Transverse colon (tissue), 4 donors: ENCODE measurements at regions not wholly inside any gene's neighbourhood (a gene's known extent, or its start where the extent isn't known, plus 50 kb on each side); places are given as distances from the start of the nearest gene placed in this dataset.

Experiments
- DNase-seq: peaks from one replicate; pipeline ENCODE4 v3.0.0-alpha.2; 2019
- H3K27ac ChIP-seq, 4 donors: fragments of 200-600 bp; sonication (generic); 2 replicates each; pipeline ENCODE4 v1.5.1; 2016 to 2018; ENCODE audit warnings: inconsistent platforms in 4 of 4
- H3K27me3 ChIP-seq: fragments of 200-600 bp; sonication (generic); 2 replicates; pipeline ENCODE4 v1.5.1; 2017; ENCODE audit warnings: inconsistent platforms
- H3K36me3 ChIP-seq, 4 donors: fragments of 200-600 bp; sonication (generic); 2 replicates each; pipeline ENCODE4 v1.5.1; 2017 to 2019; ENCODE audit warnings: inconsistent platforms in 4 of 4
- H3K4me1 ChIP-seq, 4 donors: fragments of 200-600 bp; sonication (generic); 2 replicates each; pipeline ENCODE4 v1.5.1; 2017 to 2020; ENCODE audit warnings: inconsistent platforms in 4 of 4
- H3K4me3 ChIP-seq, 4 donors: fragments of 200-600 bp; sonication (generic); 1 replicate in 1 of 4; 2 replicates in 3 of 4; pipeline versions ENCODE4 v1.5.1 to v1.6.1; 2017 to 2019; ENCODE audit warnings: inconsistent platforms in 4 of 4
- H3K9me3 ChIP-seq, 2 donors: fragments of 200-600 bp; sonication (generic); 2 replicates each; pipeline ENCODE4 v1.5.1; 2017 to 2019; ENCODE audit warnings: inconsistent platforms in 2 of 2
- EP300 ChIP-seq: sonication (generic); formaldehyde crosslinking; IDR thresholded peaks from one replicate; pipeline ENCODE4 v1.6.1; 2017; ENCODE audit warnings: antibody characterized with exemption, low read depth
- POLR2A ChIP-seq: fragments of 450-650 bp; IDR thresholded peaks from one replicate; pipeline ENCODE4 v1.6.1; 2016; ENCODE audit warnings: antibody characterized with exemption, mild to moderate bottlenecking, moderate library complexity
- POLR2AphosphoS5 ChIP-seq, 3 donors: sonication (generic); formaldehyde crosslinking; IDR thresholded peaks; one replicate each; pipeline ENCODE4 v1.6.1; 2016; ENCODE audit warnings: antibody characterized with exemption in 3 of 3
- WGBS, 2 donors: methylation state at CpG; one replicate each; pipeline ENCODE4 v1.1.5; 2018; ENCODE audit warnings: low coverage in 1 of 2; 5-methylcytosine and 5-hydroxymethylcytosine counted together
- in situ Hi-C, 4 donors: fragments of 200-750 bp; cut with MboI; loops; one replicate each; pipeline versions ENCODE4 v1.15.0 to v1.15.1; 2017; ENCODE audit warnings: low sequenced_read_pairs in 3 of 4, low pct_ligation_motif_present in 1 of 4, low pct_unique_long_range_greater_than_20kb in 1 of 4
- intact Hi-C: fragments of 100-400 bp; cut with DNase I; formaldehyde crosslinking; loops from one replicate; pipeline ENCODE4 v1.15.1; 2023; ENCODE audit warnings: low total_unique reads
- TF ChIP-seq, protein P1 (sequence below), 5 experiments: fragments of 200-600 bp in 3 of 5; fragments of 450-650 bp in 2 of 5; sonication (generic) in 3 of 5; IDR thresholded peaks; 1 replicate in 2 of 5; 2 replicates in 3 of 5; pipeline ENCODE4 v1.5.1; 2016 to 2017; ENCODE audit warnings: antibody characterized with exemption in 5 of 5, inconsistent platforms in 3 of 5, mild to moderate bottlenecking in 2 of 5, moderate library complexity in 1 of 5

- in situ Hi-C loops = no loop called here
- H3K27ac ChIP-seq = no peak overlapping the region
- TF ChIP-seq POLR2A = no peak
- no peaks in the 10 kb centered on the region for H3K36me3 ChIP-seq
- intact Hi-C loops = no loop called here
- H3K9me3 ChIP-seq = no peaks in the 10 kb centered on the region
- H3K4me1 ChIP-seq = no peaks in the 10 kb centered on the region
- no peak for DNase-seq
- H3K27me3 ChIP-seq = peaks cover 13% of the 10 kb centered on the region
- 69 to 82% methylated on average over 4 to 7 of the region's 7 CpGs for WGBS, 2 donors
- H3K4me3 ChIP-seq = no peak overlapping the region
Observed at GRCh38 chr20:24095756-24096155, 107.2 kb upstream of the GGTLC1 start.

DNA sequence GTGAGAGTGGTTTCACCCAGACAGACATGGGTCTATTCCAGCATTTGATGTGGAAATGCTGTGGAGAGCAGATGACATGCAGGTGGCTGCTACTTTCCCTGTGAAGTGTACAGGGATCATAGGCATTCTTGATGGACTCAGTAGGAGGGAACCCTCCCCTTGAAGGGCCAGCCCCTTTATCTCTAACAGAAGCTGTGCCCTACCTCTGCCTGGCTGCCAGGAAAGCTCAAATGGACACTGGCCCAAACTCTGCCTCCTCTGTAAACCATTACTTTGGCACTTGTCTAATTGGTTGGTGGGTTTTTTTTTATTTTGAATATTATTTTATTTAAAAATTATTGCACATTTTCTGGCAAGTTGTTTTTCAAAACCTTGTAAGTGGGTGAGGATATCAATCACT lies 106.7 kb upstream of the GGTLC1 start:
- no peak overlapping the region for H3K4me3 ChIP-seq
- no peaks in the 10 kb centered on the region for H3K9me3 ChIP-seq
- intact Hi-C loops = no loop called here
- no peaks in the 10 kb centered on the region for H3K4me1 ChIP-seq
- no peak overlapping the region for H3K27ac ChIP-seq
- H3K36me3 ChIP-seq = no peaks in the 10 kb centered on the region
- in situ Hi-C loops = no loop called here
- peaks cover 13% of the 10 kb centered on the region for H3K27me3 ChIP-seq
- DNase-seq = no peak
- no peak for TF ChIP-seq POLR2A

GRCh38 chr20:24089576-24089975 lies 101.0 kb upstream of the GGTLC1 start:
- Histone ChIP-seq H3K4me3 (no peak overlapping the region), H3K4me1 (no peaks in the 10 kb centered on the region), H3K9me3 (no peaks in the 10 kb centered on the region), H3K27ac (no peak overlapping the region), H3K36me3 (no peaks in the 10 kb centered on the region), H3K27me3 (no peaks in the 10 kb centered on the region)
- DNase-seq = no peak
- in situ Hi-C loops = no loop called here
- intact Hi-C loops = no loop called here
- WGBS, 2 donors = 35 to 87% methylated on average over 2 of the region's 2 CpGs
- TF ChIP-seq EP300 (no peak), POLR2AphosphoS5 (IDR thresholded peaks at IDR 0.05) (no peak), POLR2A (no peak)
- TF ChIP-seq, protein P1, sequence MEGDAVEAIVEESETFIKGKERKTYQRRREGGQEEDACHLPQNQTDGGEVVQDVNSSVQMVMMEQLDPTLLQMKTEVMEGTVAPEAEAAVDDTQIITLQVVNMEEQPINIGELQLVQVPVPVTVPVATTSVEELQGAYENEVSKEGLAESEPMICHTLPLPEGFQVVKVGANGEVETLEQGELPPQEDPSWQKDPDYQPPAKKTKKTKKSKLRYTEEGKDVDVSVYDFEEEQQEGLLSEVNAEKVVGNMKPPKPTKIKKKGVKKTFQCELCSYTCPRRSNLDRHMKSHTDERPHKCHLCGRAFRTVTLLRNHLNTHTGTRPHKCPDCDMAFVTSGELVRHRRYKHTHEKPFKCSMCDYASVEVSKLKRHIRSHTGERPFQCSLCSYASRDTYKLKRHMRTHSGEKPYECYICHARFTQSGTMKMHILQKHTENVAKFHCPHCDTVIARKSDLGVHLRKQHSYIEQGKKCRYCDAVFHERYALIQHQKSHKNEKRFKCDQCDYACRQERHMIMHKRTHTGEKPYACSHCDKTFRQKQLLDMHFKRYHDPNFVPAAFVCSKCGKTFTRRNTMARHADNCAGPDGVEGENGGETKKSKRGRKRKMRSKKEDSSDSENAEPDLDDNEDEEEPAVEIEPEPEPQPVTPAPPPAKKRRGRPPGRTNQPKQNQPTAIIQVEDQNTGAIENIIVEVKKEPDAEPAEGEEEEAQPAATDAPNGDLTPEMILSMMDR (IDR thresholded peaks at IDR 0.05) = no peak

- Histone ChIP-seq H3K36me3 (no peaks in the 10 kb centered on the region), H3K4me1 (no peaks in the 10 kb centered on the region), H3K27ac (no peak overlapping the region), H3K4me3 (no peak overlapping the region), H3K27me3 (no peaks in the 10 kb centered on the region), H3K9me3 (no peaks in the 10 kb centered on the region)
- no peak for TF ChIP-seq EP300
- TF ChIP-seq POLR2AphosphoS5 (IDR thresholded peaks at IDR 0.05) = no peak
- in situ Hi-C loops = no loop called here
- DNase-seq = no peak
- intact Hi-C loops = no loop called here
- 87 to 94% methylated on average over 2 to 5 of the region's 5 CpGs for WGBS, 2 donors
Observed at GRCh38 chr20:24086121-24086520, 97.5 kb upstream of the GGTLC1 start.

GRCh38 chr20:24084281-24084680 lies 95.7 kb upstream of the GGTLC1 start:
- no peak for DNase-seq
- Histone ChIP-seq H3K36me3 (no peaks in the 10 kb centered on the region), H3K4me1 (no peaks in the 10 kb centered on the region), H3K27ac (no peak overlapping the region), H3K27me3 (no peaks in the 10 kb centered on the region), H3K4me3 (no peak overlapping the region), H3K9me3 (no peaks in the 10 kb centered on the region)
- WGBS, 2 donors = 72 to 90% methylated on average over 2 to 3 of the region's 3 CpGs
- intact Hi-C loops = no loop called here
- in situ Hi-C loops = no loop called here
- TF ChIP-seq, protein P1 (IDR thresholded peaks at IDR 0.05) = no peak
- TF ChIP-seq POLR2AphosphoS5 (IDR thresholded peaks at IDR 0.05) (no peak), POLR2A (no peak), EP300 (no peak)

- intact Hi-C loops (no loop called here), in situ Hi-C loops (no loop called here)
- Histone ChIP-seq H3K9me3 (no peaks in the 10 kb centered on the region), H3K36me3 (no peaks in the 10 kb centered on the region), H3K4me1 (no peaks in the 10 kb centered on the region), H3K4me3 (no peak overlapping the region), H3K27me3 (no peaks in the 10 kb centered on the region), H3K27ac (no peak overlapping the region)
- TF ChIP-seq POLR2A (no peak), POLR2AphosphoS5 (IDR thresholded peaks at IDR 0.05) (no peak), EP300 (no peak)
- TF ChIP-seq, protein P1 (IDR thresholded peaks at IDR 0.05) = no peak
- no peak for DNase-seq
- WGBS, 2 donors = 87% methylated on average over 6 of the region's 6 CpGs; no CpG with 5 or more reads in 1 of the 2 donors
Observed at GRCh38 chr20:24081077-24081476, 92.5 kb upstream of the GGTLC1 start.
